ENCODE measurements at regions not wholly inside any gene's neighbourhood (a gene's known extent, or its start where the extent isn't known, plus 50 kb on each side); places are given as distances from the start of the nearest gene placed in this dataset.

GRCh38 chr6:167690931-167691330 lies 135.8 kb upstream of the AFDN start:
- TF ChIP-seq POLR2A (IDR thresholded peaks at IDR 0.05; ENCODE audit: low read depth, low read length) (no peak), POLR2AphosphoS5 (IDR thresholded peaks at IDR 0.05; ENCODE audit: low read depth, low read length) (no peak), TAF1 (IDR thresholded peaks at IDR 0.05; ENCODE audit: borderline replicate concordance, low read depth, low read length) (no peak)
